HCT116 (cell line): ENCODE measurements at regions not wholly inside any gene's neighbourhood (a gene's known extent, or its start where the extent isn't known, plus 50 kb on each side); places are given as distances from the start of the nearest gene placed in this dataset.

Experiments
- ATAC-seq: fragments of 200-7000 bp; cut with Tn5 transposase; 2 replicates; pipeline ENCODE4 v1.9.1; 2020; ENCODE audit warnings: mild to moderate bottlenecking, moderate library complexity
- BruUV-seq: library from RNA; stranded (reverse); fragments of 400-500 nt; replicated peaks from 2 replicates; lab custom pipeline; 2021; lab: Mats Ljungman, UMichigan
- CTCF ChIA-PET: fragments of 300-600 bp; sonication (Branson Sonifier 250); formaldehyde crosslinking; loops from one replicate; lab custom pipeline; 2021; ENCODE audit warnings: antibody characterized with exemption; lab: Charles Lee
- POLR2A ChIA-PET: fragments of 300-600, 350-600 bp; sonication (Branson Sonifier 250); formaldehyde crosslinking; loops from one replicate; lab custom pipeline; 2021; ENCODE audit warnings: antibody characterized with exemption; lab: Charles Lee
- RAD21 ChIA-PET, 2 experiments: fragments of 300-600 bp; sonication (Branson Sonifier 250); formaldehyde crosslinking; loops; one replicate each; lab custom pipeline; 2023; ENCODE audit warnings: low total read pairs in 2 of 2; ENCODE audit not compliant: uncharacterized antibody in 2 of 2, unreplicated experiment in 2 of 2, low non-redundant PET in 1 of 2; lab: Charles Lee
- DNase-seq: peaks from one replicate; pipeline ENCODE4 v3.0.0-alpha.2; 2010; ENCODE audit warnings: low read depth, low spot score
- H2AFZ ChIP-seq: fragments of 200-600 bp; shearing (Covaris generic), sonication (generic); 2 replicates; pipeline ENCODE4 v1.6.1; 2017; ENCODE audit warnings: low read depth, mixed run types, mixed read lengths, antibody characterized with exemption, low read length; ENCODE audit not compliant: poor library complexity, severe bottlenecking
- H3K27ac ChIP-seq: 2 replicates; pipeline ENCODE4 v1.5.1; 2012; ENCODE audit warnings: low read depth, low read length
- H3K27me3 ChIP-seq: fragments of 200-600 bp; sonication (generic); 2 replicates; pipeline ENCODE4 v1.6.1; 2016; ENCODE audit warnings: mixed run types, low read length, mixed read lengths; ENCODE audit not compliant: insufficient read depth
- H3K36me3 ChIP-seq, 2 experiments: fragments of 200-500 bp in 1 of 2; fragments of 200-600 bp in 1 of 2; sonication (Bioruptor generic) in 1 of 2; sonication (generic) in 1 of 2; 2 replicates each; pipeline versions ENCODE4 v1.5.1 to v1.6.1; 2014 to 2016; ENCODE audit warnings: low read length in 2 of 2, inconsistent platforms in 1 of 2, mixed read lengths in 1 of 2, mixed run types in 1 of 2; ENCODE audit not compliant: insufficient read depth in 2 of 2, control insufficient read depth in 1 of 2
- H3K4me1 ChIP-seq, 2 experiments: fragments of 200-600 bp in 1 of 2; sonication (generic) in 1 of 2; 2 replicates each; pipeline versions ENCODE4 v1.5.1 to v1.6.1; 2012 to 2017; ENCODE audit warnings: low read length in 2 of 2, inconsistent platforms in 1 of 2, mild to moderate bottlenecking in 1 of 2, mixed read lengths in 1 of 2, mixed run types in 1 of 2, moderate library complexity in 1 of 2; ENCODE audit not compliant: insufficient read depth in 2 of 2, control insufficient read depth in 1 of 2
- H3K4me2 ChIP-seq: fragments of 200-600 bp; sonication (generic); 2 replicates; pipeline ENCODE4 v1.6.1; 2017; ENCODE audit warnings: mixed run types, low read length, mixed read lengths
- H3K4me3 ChIP-seq, 2 experiments: fragments of 200-600 bp in 1 of 2; sonication (generic) in 1 of 2; replicated peaks in 1 of 2; 2 replicates each; pipeline ENCODE4 v1.5.1; 2011 to 2016; ENCODE audit warnings: low read length in 2 of 2, control low read depth in 1 of 2, low read depth in 1 of 2, mild to moderate bottlenecking in 1 of 2, mixed read lengths in 1 of 2, mixed run types in 1 of 2
- H3K79me2 ChIP-seq: fragments of 200-600 bp; sonication (generic); 2 replicates; pipeline ENCODE4 v1.6.1; 2017; ENCODE audit warnings: mild to moderate bottlenecking, mixed run types, low read length, moderate library complexity, mixed read lengths; ENCODE audit not compliant: insufficient read depth
- H3K9ac ChIP-seq: fragments of 200-600 bp; sonication (generic); 2 replicates; pipeline ENCODE4 v1.6.1; 2016; ENCODE audit warnings: low read length, mixed read lengths
- H3K9me2 ChIP-seq: fragments of 200-600 bp; sonication (generic), shearing (Covaris generic); 2 replicates; pipeline ENCODE4 v1.6.1; 2017; ENCODE audit warnings: mixed run types, mild to moderate bottlenecking, moderate library complexity; ENCODE audit not compliant: insufficient read depth
- H3K9me3 ChIP-seq, 2 experiments: fragments of 200-500 bp in 1 of 2; fragments of 200-600 bp in 1 of 2; sonication (Bioruptor generic) in 1 of 2; sonication (generic) in 1 of 2; 2 replicates each; pipeline ENCODE4 v1.6.1; 2014 to 2017; ENCODE audit warnings: low read length in 2 of 2, mixed read lengths in 2 of 2, inconsistent platforms in 1 of 2, low read depth in 1 of 2, mild to moderate bottlenecking in 1 of 2, mixed run types in 1 of 2, moderate library complexity in 1 of 2; ENCODE audit not compliant: control insufficient read depth in 1 of 2, insufficient read depth in 1 of 2
- H4K20me1 ChIP-seq: fragments of 200-600 bp; sonication (generic), shearing (Covaris generic); 2 replicates; pipeline ENCODE4 v1.6.1; 2017; ENCODE audit warnings: mixed run types, mild to moderate bottlenecking, moderate library complexity; ENCODE audit not compliant: insufficient read depth
- CBX3 ChIP-seq: IDR thresholded peaks from 2 replicates; pipeline ENCODE4 v1.6.1; 2012; ENCODE audit warnings: low read depth
- EZH2 ChIP-seq: fragments of 200-600 bp; sonication (generic); IDR thresholded peaks from 2 replicates; pipeline ENCODE4 v1.6.1; 2017; ENCODE audit warnings: antibody characterized with exemption, mixed run types
- EZH2phosphoT487 ChIP-seq: fragments of 200-600 bp; IDR thresholded peaks from 2 replicates; pipeline ENCODE4 v1.6.1; 2018; ENCODE audit warnings: antibody characterized with exemption, borderline replicate concordance
- POLR2A ChIP-seq: IDR thresholded peaks from 2 replicates; pipeline ENCODE4 v1.7.0; 2011; ENCODE audit warnings: borderline replicate concordance; ENCODE audit not compliant: insufficient read depth, insufficient read length; ENCODE audit errors: extremely low read depth
- POLR2AphosphoS5 ChIP-seq: IDR thresholded peaks from 2 replicates; pipeline ENCODE4 v1.6.1; 2011; ENCODE audit warnings: mild to moderate bottlenecking, low read depth, low read length, moderate library complexity
- RAD21 ChIP-seq: IDR thresholded peaks from 2 replicates; pipeline ENCODE4 v1.6.1; 2012; ENCODE audit warnings: low read depth, mild to moderate bottlenecking
- SIN3A ChIP-seq: IDR thresholded peaks from 2 replicates; pipeline ENCODE4 v1.6.1; 2012; ENCODE audit warnings: low read depth
- SRF ChIP-seq: IDR thresholded peaks from 2 replicates; pipeline ENCODE4 v1.6.1; 2012; ENCODE audit warnings: low read depth
- YY1 ChIP-seq: IDR thresholded peaks from 2 replicates; pipeline ENCODE4 v1.6.1; 2011; ENCODE audit warnings: low read length, low read depth, moderate library complexity, mild to moderate bottlenecking; ENCODE audit not compliant: insufficient replicate concordance; ENCODE audit errors: extremely low read depth
- ZFX ChIP-seq: fragments of 450-650 bp; IDR thresholded peaks from 2 replicates; pipeline ENCODE4 v1.6.1; 2017
- ZNF274 ChIP-seq: fragments of 200-500 bp; sonication (Bioruptor generic); IDR thresholded peaks from 2 replicates; pipeline ENCODE4 v1.6.1; 2014; ENCODE audit warnings: mild to moderate bottlenecking, low read depth, low read length, inconsistent platforms
- intact Hi-C: fragments of 100-400 bp; cut with micrococcal nuclease; formaldehyde crosslinking; loops from 2 replicates; pipeline ENCODE4 v1.10.0; 2022
- TF ChIP-seq, protein P1 (sequence below): IDR thresholded peaks from 2 replicates; pipeline ENCODE4 v1.6.1; 2011; ENCODE audit warnings: mild to moderate bottlenecking, low read length, moderate library complexity; ENCODE audit not compliant: insufficient replicate concordance; ENCODE audit errors: extremely low read depth
- TF ChIP-seq, protein P2 (sequence below): IDR thresholded peaks from 2 replicates; pipeline ENCODE4 v1.6.1; 2012
- TF ChIP-seq, protein P3 (sequence below): IDR thresholded peaks from 2 replicates; pipeline ENCODE4 v1.6.1; 2012; ENCODE audit warnings: low read depth
- TF ChIP-seq, protein P4 (sequence below), 3 experiments: fragments of 200-600 bp in 1 of 3; sonication (generic) in 1 of 3; IDR thresholded peaks in 2 of 3; conservative IDR thresholded peaks in 1 of 3; 2 replicates each; pipeline ENCODE4 v1.5.1; 2012 to 2017; ENCODE audit warnings: low read depth in 2 of 3, low read length in 2 of 3, antibody characterized with exemption in 1 of 3, borderline replicate concordance in 1 of 3, control low read depth in 1 of 3, mild to moderate bottlenecking in 1 of 3, mixed read lengths in 1 of 3, mixed run types in 1 of 3, moderate library complexity in 1 of 3; ENCODE audit not compliant: insufficient read depth in 1 of 3

DNA sequence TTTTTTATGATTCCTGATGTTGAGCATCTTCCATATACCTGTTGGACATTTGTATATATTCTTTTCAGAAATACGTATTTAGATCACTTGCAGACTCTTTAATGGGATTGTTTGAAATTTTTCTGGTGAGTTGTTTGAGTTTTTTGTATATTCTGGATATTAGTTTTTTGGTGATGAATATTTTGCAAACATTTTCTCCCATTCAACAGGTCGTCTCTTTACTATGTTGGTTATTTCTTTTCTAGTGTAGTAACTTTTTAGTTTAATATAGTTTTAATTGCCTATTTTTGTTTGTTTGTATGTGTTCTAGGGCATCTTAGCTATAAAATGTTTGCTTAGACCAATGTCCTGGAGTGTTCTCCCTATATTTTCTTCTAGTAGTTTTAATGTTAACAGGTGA, 72.7 kb downstream of the ZWINT start (continued):
- TF ChIP-seq, protein P1, sequence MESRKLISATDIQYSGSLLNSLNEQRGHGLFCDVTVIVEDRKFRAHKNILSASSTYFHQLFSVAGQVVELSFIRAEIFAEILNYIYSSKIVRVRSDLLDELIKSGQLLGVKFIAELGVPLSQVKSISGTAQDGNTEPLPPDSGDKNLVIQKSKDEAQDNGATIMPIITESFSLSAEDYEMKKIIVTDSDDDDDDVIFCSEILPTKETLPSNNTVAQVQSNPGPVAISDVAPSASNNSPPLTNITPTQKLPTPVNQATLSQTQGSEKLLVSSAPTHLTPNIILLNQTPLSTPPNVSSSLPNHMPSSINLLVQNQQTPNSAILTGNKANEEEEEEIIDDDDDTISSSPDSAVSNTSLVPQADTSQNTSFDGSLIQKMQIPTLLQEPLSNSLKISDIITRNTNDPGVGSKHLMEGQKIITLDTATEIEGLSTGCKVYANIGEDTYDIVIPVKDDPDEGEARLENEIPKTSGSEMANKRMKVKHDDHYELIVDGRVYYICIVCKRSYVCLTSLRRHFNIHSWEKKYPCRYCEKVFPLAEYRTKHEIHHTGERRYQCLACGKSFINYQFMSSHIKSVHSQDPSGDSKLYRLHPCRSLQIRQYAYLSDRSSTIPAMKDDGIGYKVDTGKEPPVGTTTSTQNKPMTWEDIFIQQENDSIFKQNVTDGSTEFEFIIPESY: no peak
- no peak for TF ChIP-seq SIN3A
- TF ChIP-seq EZH2: no peak
- no peak for TF ChIP-seq RAD21

DNA sequence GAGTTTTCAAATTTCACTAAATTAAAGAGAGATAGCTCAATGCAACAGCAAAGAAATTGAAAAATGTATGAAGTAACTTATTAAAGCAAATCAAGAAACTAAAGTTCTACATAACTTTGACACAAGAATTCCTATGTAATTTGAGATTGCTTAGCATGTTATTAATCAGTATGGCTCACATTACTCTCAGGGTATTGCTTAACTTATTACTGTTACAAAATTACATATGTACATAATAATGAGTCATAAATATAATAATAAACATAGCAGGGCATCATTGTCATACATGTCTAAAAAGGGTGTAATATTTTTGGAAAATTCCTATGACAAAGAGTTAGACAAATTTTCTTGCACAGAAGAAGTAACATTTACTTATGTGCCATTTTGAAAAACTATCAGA, 75.0 kb downstream of the ZWINT start:
- Histone ChIP-seq H3K36me3 (no peaks in the 10 kb centered on the region), H2AFZ (no peak overlapping the region), H3K4me3 (no peak overlapping the region), H3K9me3 (peaks cover 0 to 15% of the 10 kb centered on the region in 2 experiments; a peak in 1 of 4 replicates), H3K4me1 (no peaks in the 10 kb centered on the region), H3K27me3 (no peaks in the 10 kb centered on the region), H3K9me2 (no peaks in the 10 kb centered on the region), H3K4me2 (no peak overlapping the region), H3K27ac (no peak overlapping the region), H3K79me2 (no peaks in the 10 kb centered on the region), H3K9ac (no peak overlapping the region), H4K20me1 (no peaks in the 10 kb centered on the region)
- BruUV-seq: no TSS peak
- DNase-seq (no peak), ATAC-seq (no peak)
- ChIA-PET RAD21 (no interaction called here), CTCF (no interaction called here), POLR2A (no interaction called here)
- TF ChIP-seq, protein P1: no peak
- TF ChIP-seq EZH2phosphoT487 (no peak), RAD21 (no peak), EZH2 (no peak), POLR2A (no peak), CBX3 (no peak), ZFX (no peak), SRF (no peak), YY1 (no peak), ZNF274 (no peak), POLR2AphosphoS5 (no peak)
- TF ChIP-seq, protein P2, sequence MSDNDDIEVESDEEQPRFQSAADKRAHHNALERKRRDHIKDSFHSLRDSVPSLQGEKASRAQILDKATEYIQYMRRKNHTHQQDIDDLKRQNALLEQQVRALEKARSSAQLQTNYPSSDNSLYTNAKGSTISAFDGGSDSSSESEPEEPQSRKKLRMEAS: no peak
- TF ChIP-seq, protein P3, sequence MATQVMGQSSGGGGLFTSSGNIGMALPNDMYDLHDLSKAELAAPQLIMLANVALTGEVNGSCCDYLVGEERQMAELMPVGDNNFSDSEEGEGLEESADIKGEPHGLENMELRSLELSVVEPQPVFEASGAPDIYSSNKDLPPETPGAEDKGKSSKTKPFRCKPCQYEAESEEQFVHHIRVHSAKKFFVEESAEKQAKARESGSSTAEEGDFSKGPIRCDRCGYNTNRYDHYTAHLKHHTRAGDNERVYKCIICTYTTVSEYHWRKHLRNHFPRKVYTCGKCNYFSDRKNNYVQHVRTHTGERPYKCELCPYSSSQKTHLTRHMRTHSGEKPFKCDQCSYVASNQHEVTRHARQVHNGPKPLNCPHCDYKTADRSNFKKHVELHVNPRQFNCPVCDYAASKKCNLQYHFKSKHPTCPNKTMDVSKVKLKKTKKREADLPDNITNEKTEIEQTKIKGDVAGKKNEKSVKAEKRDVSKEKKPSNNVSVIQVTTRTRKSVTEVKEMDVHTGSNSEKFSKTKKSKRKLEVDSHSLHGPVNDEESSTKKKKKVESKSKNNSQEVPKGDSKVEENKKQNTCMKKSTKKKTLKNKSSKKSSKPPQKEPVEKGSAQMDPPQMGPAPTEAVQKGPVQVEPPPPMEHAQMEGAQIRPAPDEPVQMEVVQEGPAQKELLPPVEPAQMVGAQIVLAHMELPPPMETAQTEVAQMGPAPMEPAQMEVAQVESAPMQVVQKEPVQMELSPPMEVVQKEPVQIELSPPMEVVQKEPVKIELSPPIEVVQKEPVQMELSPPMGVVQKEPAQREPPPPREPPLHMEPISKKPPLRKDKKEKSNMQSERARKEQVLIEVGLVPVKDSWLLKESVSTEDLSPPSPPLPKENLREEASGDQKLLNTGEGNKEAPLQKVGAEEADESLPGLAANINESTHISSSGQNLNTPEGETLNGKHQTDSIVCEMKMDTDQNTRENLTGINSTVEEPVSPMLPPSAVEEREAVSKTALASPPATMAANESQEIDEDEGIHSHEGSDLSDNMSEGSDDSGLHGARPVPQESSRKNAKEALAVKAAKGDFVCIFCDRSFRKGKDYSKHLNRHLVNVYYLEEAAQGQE: no peak
- TF ChIP-seq, protein P4, sequence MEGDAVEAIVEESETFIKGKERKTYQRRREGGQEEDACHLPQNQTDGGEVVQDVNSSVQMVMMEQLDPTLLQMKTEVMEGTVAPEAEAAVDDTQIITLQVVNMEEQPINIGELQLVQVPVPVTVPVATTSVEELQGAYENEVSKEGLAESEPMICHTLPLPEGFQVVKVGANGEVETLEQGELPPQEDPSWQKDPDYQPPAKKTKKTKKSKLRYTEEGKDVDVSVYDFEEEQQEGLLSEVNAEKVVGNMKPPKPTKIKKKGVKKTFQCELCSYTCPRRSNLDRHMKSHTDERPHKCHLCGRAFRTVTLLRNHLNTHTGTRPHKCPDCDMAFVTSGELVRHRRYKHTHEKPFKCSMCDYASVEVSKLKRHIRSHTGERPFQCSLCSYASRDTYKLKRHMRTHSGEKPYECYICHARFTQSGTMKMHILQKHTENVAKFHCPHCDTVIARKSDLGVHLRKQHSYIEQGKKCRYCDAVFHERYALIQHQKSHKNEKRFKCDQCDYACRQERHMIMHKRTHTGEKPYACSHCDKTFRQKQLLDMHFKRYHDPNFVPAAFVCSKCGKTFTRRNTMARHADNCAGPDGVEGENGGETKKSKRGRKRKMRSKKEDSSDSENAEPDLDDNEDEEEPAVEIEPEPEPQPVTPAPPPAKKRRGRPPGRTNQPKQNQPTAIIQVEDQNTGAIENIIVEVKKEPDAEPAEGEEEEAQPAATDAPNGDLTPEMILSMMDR (IDR thresholded peaks at IDR 0.05 in 2 of 3, conservative IDR thresholded peaks at IDR 0.05 in 1 of 3; ENCODE audit: borderline replicate concordance in 1 of 3, insufficient read depth in 1 of 3, low read depth in 2 of 3, low read length in 2 of 3): no peak
- intact Hi-C loops: no loop called here
